CD4-positive, CD25-positive, alpha-beta regulatory T cell (primary cell): ENCODE measurements at regions not wholly inside any gene's neighbourhood (a gene's known extent, or its start where the extent isn't known, plus 50 kb on each side); places are given as distances from the start of the nearest gene placed in this dataset.

Source experiments
- ATAC-seq, 2 donors: fragments of 150-1000 bp; cut with Tn5 transposase; one replicate each; pipeline ENCODE4 v1.10.0; 2021; ENCODE audit warnings: low read depth in 2 of 2, moderate number of reproducible peaks in 2 of 2, moderate library complexity in 1 of 2
- DNase-seq, 3 donors: peaks; one replicate each; pipeline versions ENCODE4 v3.0.0 to v3.0.0-alpha.2; 2012 to 2022; ENCODE audit warnings: mixed read lengths in 1 of 3
- H3K27ac ChIP-seq: one replicate; pipeline ENCODE4 v1.7.0; 2013; ENCODE audit warnings: mild to moderate bottlenecking, low read length; ENCODE audit not compliant: insufficient read depth, poor library complexity, severe bottlenecking
- H3K27me3 ChIP-seq: one replicate; pipeline ENCODE4 v1.7.0; 2013; ENCODE audit warnings: low read length; ENCODE audit not compliant: control insufficient read depth, insufficient read depth
- H3K36me3 ChIP-seq: one replicate; pipeline ENCODE4 v1.7.0; 2013; ENCODE audit warnings: mild to moderate bottlenecking, low read length, moderate library complexity; ENCODE audit not compliant: control insufficient read depth, insufficient read depth
- H3K4me1 ChIP-seq: 2 replicates; pipeline ENCODE4 v1.7.0; 2013; ENCODE audit warnings: mild to moderate bottlenecking, low read length; ENCODE audit not compliant: insufficient read depth, control insufficient read depth, poor library complexity, severe bottlenecking
- H3K4me3 ChIP-seq: one replicate; pipeline ENCODE4 v1.7.0; 2013; ENCODE audit warnings: low read depth, mild to moderate bottlenecking, low read length, moderate library complexity
- H3K9me3 ChIP-seq, 2 experiments: 1 replicate in 1 of 2; 2 replicates in 1 of 2; pipeline ENCODE4 v1.7.0; 2013; ENCODE audit warnings: low read length in 2 of 2, mild to moderate bottlenecking in 1 of 2, moderate library complexity in 1 of 2; ENCODE audit not compliant: control insufficient read depth in 2 of 2
- H3K27ac Mint-ChIP-seq, 3 donors: one replicate each; pipeline ENCODE4 v1.8.0; 2020 to 2022; ENCODE audit warnings: mild to moderate bottlenecking in 3 of 3, mixed read lengths in 3 of 3, moderate library complexity in 2 of 3
- H3K27me3 Mint-ChIP-seq: one replicate; pipeline ENCODE4 v1.8.0; 2022; ENCODE audit warnings: mild to moderate bottlenecking, mixed read lengths
- H3K36me3 Mint-ChIP-seq: one replicate; pipeline ENCODE4 v1.8.0; 2020; ENCODE audit warnings: mixed read lengths
- H3K4me1 Mint-ChIP-seq, 4 donors: one replicate each; pipeline ENCODE4 v1.8.0; 2020 to 2022; ENCODE audit warnings: mixed read lengths in 4 of 4, mild to moderate bottlenecking in 1 of 4
- H3K4me3 Mint-ChIP-seq, 4 donors: one replicate each; pipeline ENCODE4 v1.8.0; 2020 to 2022; ENCODE audit warnings: mild to moderate bottlenecking in 4 of 4, mixed read lengths in 4 of 4, moderate library complexity in 3 of 4
- H3K9me3 Mint-ChIP-seq, 7 donors: one replicate each; pipeline ENCODE4 v1.8.0; 2020 to 2022; ENCODE audit warnings: mixed read lengths in 7 of 7, mild to moderate bottlenecking in 3 of 7, moderate library complexity in 2 of 7

DNA sequence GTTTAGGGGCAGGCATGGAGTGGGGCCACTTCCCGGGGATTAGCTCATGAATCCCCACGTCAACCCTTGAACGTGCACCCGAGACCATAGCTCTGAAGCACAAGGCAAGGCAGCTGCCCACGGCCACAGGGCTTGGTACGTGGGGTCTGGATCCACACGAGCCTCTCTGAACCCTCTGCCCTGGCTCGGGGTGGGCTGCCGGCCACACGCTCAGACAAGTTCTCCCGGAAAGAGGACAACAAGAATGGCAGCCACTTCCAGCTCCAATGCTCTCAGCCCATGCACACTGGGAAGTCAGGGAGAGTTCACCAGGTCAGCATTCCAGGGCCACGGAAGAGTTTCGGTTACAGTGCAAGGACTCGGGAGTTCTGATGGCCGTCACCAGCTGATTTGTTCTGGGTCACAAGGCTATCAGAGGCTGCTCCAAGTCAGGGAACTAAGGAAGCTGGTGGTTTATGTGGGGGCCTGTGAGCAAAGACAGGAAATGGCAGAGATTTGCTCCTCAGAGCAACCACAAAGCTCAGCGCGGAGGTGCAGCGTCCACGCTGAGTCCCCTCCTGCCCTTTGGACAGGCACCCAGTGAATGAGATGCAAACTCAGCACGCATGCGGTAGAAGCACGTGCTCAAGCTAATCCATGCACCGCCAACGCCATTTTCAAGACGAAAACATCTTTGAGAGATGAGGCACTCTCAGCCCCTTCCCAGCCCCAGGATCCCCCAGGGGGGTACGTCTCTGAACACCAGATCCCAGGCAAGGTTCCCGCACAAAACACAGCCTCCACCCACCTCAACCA, 356.4 kb downstream of the FOXL1 start:
- Mint-ChIP-seq H3K9me3 (peaks cover 0 to 6% (median 0%) of the 10 kb centered on the region in 7 donors), H3K4me3 (no peak overlapping the region), H3K36me3 (no peaks in the 10 kb centered on the region), H3K4me1 (peaks cover 0 to 2% (median 0%) of the 10 kb centered on the region in 4 donors), H3K27ac (no peak overlapping the region), H3K27me3 (peaks cover 32% of the 10 kb centered on the region)
- no peaks in the 10 kb centered on the region for H3K9me3 ChIP-seq
- H3K36me3 ChIP-seq = no peaks in the 10 kb centered on the region
- H3K27me3 ChIP-seq = no peaks in the 10 kb centered on the region
- no peak for ATAC-seq
- no peak for DNase-seq
- H3K4me3 ChIP-seq = no peak overlapping the region
- H3K4me1 ChIP-seq = no peaks in the 10 kb centered on the region
- no peak overlapping the region for H3K27ac ChIP-seq

DNA sequence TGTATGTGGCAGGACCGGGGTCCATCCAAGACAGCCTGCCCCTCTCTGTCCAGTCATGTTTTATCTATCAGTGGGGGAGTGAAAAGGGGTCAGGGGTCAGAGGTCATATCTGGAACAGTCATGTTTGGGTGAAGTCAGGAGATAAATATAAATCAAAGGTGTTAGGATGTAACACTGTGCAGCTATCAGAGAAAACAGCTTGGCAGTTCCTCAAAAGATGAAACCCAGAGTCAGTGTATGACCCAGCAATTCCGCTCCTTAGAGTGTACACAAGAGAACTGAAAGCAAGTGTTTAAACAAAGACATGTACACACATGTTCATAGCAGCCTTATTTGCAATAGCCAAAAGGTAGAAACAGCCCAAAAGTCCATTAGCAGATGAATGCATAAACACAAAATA, 361.3 kb downstream of the FOXL1 start:
- H3K27ac ChIP-seq = no peak overlapping the region
- H3K4me3 Mint-ChIP-seq = no peak overlapping the region
- H3K9me3 Mint-ChIP-seq = peaks cover 0 to 11% (median 3%) of the 10 kb centered on the region in 7 donors
- peaks cover 20% of the 10 kb centered on the region for H3K27me3 Mint-ChIP-seq
- ATAC-seq (no peak), DNase-seq (no peak)
- no peak overlapping the region for H3K27ac Mint-ChIP-seq
- no peaks in the 10 kb centered on the region for H3K27me3 ChIP-seq
- H3K9me3 ChIP-seq = no peaks in the 10 kb centered on the region
- H3K36me3 Mint-ChIP-seq = no peaks in the 10 kb centered on the region
- no peak overlapping the region for H3K4me3 ChIP-seq
- no peaks in the 10 kb centered on the region for H3K36me3 ChIP-seq
- no peaks in the 10 kb centered on the region for H3K4me1 ChIP-seq
- peaks cover 0 to 2% (median 0%) of the 10 kb centered on the region in 4 donors for H3K4me1 Mint-ChIP-seq

DNA sequence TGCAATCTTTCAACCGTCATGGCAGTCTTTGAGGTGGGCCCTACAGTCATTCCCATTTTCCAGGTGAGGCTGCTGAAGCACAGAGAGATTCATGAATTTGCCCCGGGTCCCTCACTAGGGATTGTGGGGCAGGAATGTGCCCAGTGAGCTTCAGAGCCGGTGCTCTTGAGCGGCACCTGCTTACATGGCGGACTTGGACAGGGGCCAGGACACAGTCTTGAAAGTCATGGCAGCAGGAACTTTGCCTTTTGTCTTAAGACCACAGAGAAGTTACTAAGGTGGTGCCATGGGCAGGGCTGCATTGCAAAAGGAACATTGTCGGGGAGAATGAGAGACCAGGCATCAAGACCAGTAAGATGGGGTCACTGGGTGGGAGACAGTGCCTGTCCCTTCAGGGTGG, 363.4 kb downstream of the FOXL1 start:
- Mint-ChIP-seq H3K27me3 (peaks cover 10% of the 10 kb centered on the region), H3K36me3 (no peaks in the 10 kb centered on the region), H3K9me3 (peaks cover 0 to 11% (median 3%) of the 10 kb centered on the region in 7 donors), H3K4me3 (no peak overlapping the region), H3K4me1 (no peaks in the 10 kb centered on the region), H3K27ac (no peak overlapping the region)
- DNase-seq = no peak
- Histone ChIP-seq H3K27ac (no peak overlapping the region), H3K36me3 (no peaks in the 10 kb centered on the region), H3K4me3 (no peak overlapping the region), H3K9me3 (no peaks in the 10 kb centered on the region), H3K27me3 (no peaks in the 10 kb centered on the region), H3K4me1 (no peaks in the 10 kb centered on the region)
- ATAC-seq = no peak

DNA sequence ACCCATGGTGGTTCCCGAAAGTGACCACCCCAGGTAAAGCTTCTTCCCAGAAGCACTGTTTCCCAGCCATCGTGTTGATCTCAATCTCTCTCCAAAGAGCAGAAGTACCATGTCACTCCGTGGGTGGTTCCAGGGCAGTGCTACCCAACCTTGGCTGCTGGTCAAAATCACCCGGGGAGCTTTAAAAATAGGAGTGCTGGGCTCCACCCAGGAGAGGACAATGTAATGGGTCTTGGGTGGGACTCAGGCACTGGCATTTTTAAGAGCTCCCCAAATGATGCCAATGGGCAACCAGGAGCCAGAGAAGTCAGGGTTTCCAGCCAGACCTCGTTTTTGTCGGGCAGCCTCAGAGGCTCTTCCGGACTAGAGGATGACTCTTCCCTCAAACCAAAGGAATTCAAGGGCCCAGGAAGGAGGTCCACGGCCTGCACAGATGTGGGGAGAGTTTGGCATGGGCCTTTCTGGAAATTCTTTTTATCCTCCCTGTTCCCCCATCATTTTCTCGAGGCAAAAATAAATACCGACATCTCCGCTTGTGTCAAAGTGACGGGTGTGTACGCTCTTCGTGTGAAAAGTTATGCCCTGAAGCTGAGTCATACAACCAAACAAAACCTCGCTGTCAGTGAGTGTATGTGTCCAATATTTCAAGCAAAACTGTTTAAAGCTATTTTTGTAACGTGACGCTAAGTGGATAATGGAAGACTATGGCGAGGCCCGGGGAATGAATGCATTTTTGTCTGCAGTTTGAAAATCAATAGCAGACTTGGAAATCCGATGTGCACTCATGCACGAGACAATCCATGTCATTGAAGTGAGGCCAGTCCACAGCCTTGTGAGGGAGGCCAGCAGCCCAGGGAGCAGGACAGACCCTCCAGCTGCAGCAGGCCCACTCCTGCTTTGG, 364.1 kb downstream of the FOXL1 start:
- Mint-ChIP-seq H3K4me3 (no peak overlapping the region), H3K27me3 (peaks cover 4% of the 10 kb centered on the region), H3K9me3 (peaks cover 0 to 11% (median 3%) of the 10 kb centered on the region in 7 donors), H3K4me1 (no peaks in the 10 kb centered on the region), H3K27ac (no peak overlapping the region), H3K36me3 (no peaks in the 10 kb centered on the region)
- no peak overlapping the region for H3K4me3 ChIP-seq
- DNase-seq (no peak), ATAC-seq (no peak)
- H3K9me3 ChIP-seq = no peaks in the 10 kb centered on the region
- H3K36me3 ChIP-seq = no peaks in the 10 kb centered on the region
- no peaks in the 10 kb centered on the region for H3K4me1 ChIP-seq
- no peak overlapping the region for H3K27ac ChIP-seq
- H3K27me3 ChIP-seq = no peaks in the 10 kb centered on the region

DNA sequence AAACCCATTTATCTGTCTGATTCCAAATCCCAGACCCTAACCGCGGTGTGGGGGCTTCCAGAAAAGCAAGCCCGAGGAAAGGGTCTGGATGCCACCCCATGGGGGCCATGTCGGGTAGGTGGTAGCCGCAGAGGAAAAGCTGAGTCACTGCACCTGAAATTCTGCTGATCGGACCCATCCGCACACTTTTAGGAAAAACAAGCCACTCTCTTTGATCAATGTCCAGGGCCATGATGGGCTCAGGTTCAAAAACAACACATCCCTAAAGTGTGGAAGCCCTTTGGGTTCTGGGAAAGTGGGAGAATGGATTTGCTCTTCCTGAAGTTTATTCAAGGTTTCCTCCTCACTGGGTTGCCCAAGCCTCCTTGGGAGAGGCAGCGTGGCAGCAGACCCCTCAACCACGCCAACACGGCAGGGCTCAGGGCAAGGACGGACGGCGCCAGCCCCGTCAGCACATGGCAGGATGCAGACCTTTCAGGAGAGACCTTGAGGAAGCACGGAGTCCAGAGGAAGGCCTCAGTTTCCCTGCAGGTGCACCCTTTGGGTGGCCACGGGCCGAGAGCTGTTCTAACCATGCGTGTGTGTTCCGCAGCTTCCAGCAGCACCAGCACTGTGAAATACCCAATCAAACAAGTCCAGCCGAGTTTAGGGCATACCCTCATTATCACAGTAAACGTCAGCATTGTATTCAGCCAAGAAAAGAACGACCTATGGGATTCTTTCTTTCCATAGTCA, 367.0 kb downstream of the FOXL1 start:
- H3K36me3 ChIP-seq = no peaks in the 10 kb centered on the region
- DNase-seq (no peak), ATAC-seq (no peak)
- no peaks in the 10 kb centered on the region for H3K4me1 ChIP-seq
- no peak overlapping the region for H3K27ac Mint-ChIP-seq
- H3K9me3 ChIP-seq = no peaks in the 10 kb centered on the region
- H3K27me3 ChIP-seq = no peaks in the 10 kb centered on the region
- H3K4me3 ChIP-seq = no peak overlapping the region
- H3K4me1 Mint-ChIP-seq = no peaks in the 10 kb centered on the region
- no peak overlapping the region for H3K27ac ChIP-seq
- no peaks in the 10 kb centered on the region for H3K27me3 Mint-ChIP-seq
- peaks cover 0 to 3% (median 0%) of the 10 kb centered on the region in 7 donors for H3K9me3 Mint-ChIP-seq
- no peaks in the 10 kb centered on the region for H3K36me3 Mint-ChIP-seq
- no peak overlapping the region for H3K4me3 Mint-ChIP-seq

DNA sequence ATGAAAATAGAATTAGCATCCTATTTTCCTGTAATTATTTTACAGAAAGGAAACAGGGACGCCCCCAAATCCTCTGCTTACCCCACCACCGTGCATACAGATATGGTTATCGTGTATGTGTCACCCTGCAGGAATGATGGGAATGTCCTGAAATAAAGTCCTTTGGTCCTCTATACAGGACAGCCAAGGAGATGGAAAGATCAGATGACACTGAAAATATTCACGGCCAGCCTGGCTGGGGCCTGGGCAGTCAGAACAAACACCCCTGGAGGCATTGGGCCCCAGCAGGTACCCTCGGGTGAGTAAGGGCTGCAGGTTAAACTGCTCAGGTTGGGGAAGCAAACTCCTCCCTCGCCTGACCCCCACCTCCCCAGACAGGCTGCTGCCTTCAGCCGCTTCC, 368.0 kb downstream of the FOXL1 start:
- DNase-seq (no peak), ATAC-seq (no peak)
- Histone ChIP-seq H3K4me3 (no peak overlapping the region), H3K36me3 (no peaks in the 10 kb centered on the region), H3K9me3 (no peaks in the 10 kb centered on the region), H3K27me3 (no peaks in the 10 kb centered on the region), H3K4me1 (no peaks in the 10 kb centered on the region), H3K27ac (no peak overlapping the region)
- H3K9me3 Mint-ChIP-seq = peaks cover 0 to 3% (median 0%) of the 10 kb centered on the region in 7 donors
- H3K27ac Mint-ChIP-seq = no peak overlapping the region
- H3K4me3 Mint-ChIP-seq = no peak overlapping the region
- no peaks in the 10 kb centered on the region for H3K27me3 Mint-ChIP-seq
- no peaks in the 10 kb centered on the region for H3K4me1 Mint-ChIP-seq
- H3K36me3 Mint-ChIP-seq = no peaks in the 10 kb centered on the region

DNA sequence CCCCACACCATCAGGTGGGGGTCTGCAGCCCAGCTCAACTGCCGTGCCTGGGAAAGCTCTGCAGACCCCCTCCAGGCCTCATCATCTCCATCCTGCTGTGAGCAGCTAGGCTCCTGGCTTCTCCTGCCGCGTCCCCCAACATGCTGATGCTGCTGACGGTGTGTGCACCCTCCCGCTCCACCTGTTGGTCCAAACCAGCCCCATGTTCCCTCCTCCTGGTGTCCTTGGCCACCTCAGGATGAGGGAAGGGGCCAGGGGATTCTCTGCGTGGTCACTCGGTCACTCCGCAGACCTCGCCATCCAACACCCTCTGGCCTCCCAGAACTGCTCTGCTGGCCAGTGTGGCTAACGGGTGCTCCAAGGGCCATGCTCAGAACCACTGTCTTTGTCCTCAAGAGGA, 368.6 kb downstream of the FOXL1 start:
- ATAC-seq (no peak), DNase-seq (no peak)
- no peaks in the 10 kb centered on the region for H3K27me3 Mint-ChIP-seq
- Histone ChIP-seq H3K36me3 (no peaks in the 10 kb centered on the region), H3K4me1 (no peaks in the 10 kb centered on the region), H3K4me3 (no peak overlapping the region), H3K27ac (no peak overlapping the region), H3K9me3 (no peaks in the 10 kb centered on the region), H3K27me3 (no peaks in the 10 kb centered on the region)
- no peak overlapping the region for H3K27ac Mint-ChIP-seq
- H3K4me3 Mint-ChIP-seq = no peak overlapping the region
- H3K4me1 Mint-ChIP-seq = no peaks in the 10 kb centered on the region
- H3K9me3 Mint-ChIP-seq = peaks cover 0 to 3% (median 0%) of the 10 kb centered on the region in 7 donors
- no peaks in the 10 kb centered on the region for H3K36me3 Mint-ChIP-seq
